Renal cortical epithelial cell (primary cell): ENCODE measurements at regions not wholly inside any gene's neighbourhood (a gene's known extent, or its start where the extent isn't known, plus 50 kb on each side); places are given as distances from the start of the nearest gene placed in this dataset.

Experiments
- DNase-seq: peaks from one replicate; pipeline ENCODE4 v3.0.0-alpha.2; 2011; ENCODE audit warnings: low read depth

DNA sequence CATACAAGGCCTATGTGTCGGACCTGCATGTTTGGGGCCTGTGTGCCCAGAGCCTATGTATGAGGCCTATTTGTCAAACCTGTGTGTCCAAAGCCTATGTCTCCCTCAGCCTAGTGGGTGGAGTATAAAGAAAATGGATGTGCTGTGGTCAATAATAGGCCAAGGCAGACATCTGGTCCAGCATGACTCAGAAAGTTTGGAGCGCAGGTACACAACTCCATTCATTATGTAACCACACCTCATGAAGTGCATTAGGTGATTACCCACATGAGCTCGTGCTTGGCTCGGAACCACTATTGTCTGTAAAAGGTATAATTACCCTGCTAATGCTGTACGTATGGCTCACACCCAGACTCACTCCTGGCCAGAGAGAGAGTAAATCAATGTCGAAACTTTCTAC, 302.4 kb upstream of the POU3F2 start:
- no peak for DNase-seq

DNA sequence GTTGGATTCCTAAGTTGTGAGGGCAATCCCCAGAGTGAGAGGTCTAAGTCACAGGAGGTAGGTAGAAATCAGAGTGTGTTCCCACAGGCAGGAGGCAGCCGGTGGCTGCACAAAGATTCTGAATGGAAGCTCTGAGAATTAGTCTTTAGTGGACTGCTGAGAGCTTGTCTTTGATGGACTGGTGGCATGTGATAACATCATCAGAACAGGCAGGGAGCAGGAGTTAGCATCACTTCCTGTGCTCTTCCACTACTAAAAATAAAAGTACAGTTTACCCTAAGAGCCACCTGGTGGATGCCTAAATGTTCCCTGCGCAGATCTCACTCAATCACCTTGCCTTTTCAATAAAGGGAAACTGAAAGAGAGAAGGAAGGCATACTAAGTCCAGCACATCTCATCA, 294.6 kb upstream of the POU3F2 start:
- DNase-seq, result no peak

DNA sequence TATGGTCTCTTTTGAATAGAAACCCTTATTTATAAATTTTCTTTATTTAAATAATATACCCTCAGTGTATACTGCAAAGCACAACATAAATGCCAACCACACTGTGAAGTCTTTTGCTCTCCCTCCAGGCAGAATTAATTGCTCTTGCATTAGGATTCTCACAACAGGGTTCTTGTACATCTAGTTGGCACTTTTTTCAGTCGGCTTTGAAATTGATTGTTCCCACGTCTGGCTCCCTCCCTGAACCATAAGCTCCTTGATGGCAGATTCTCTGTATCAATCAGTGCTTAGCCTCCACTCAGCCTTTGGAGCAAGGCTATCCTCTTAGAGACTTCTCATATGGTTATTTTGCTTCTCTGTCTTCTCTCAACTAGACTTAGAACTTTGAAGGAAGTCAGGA, 288.0 kb upstream of the POU3F2 start:
- no peak for DNase-seq

DNA sequence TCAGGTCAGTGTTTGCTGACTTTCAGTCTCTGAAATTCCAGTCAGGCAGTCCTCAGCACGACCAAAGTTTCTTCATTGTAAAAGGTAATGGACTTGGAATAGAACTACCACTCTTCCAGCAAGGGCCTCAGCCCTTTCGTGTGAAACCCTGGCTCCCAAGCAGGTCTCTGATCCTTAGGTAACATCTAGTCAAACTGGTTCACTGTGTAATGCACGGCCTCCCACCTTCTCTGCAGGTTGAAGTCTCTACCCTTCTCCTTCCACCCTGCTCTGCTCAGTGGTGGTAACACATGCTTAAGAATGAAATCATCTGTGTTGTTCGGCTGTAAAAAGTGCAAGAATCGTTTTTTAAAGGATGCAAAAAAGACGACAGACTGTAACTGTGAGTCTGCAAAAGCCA, 287.2 kb upstream of the POU3F2 start:
- DNase-seq, result no peak

DNA sequence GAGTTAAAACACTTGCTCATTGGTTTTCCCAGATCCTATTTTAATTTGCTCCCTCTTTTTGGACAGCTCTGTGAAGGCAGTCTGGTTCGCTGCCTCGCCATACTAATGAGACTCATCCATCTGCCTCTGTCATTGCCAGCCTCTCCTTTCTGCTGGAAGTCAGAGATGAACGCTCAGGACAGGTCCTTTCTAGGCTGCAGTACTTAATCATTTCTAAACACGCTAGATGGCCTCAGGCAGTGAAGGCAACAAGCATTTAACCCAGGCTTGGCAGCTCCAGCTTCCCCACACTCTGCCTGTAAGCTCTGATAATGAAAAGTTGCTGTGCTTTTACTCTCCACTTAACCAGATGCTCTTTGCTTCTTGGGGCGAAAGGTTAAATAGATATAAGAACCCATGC, 286.7 kb upstream of the POU3F2 start:
- no peak for DNase-seq

DNA sequence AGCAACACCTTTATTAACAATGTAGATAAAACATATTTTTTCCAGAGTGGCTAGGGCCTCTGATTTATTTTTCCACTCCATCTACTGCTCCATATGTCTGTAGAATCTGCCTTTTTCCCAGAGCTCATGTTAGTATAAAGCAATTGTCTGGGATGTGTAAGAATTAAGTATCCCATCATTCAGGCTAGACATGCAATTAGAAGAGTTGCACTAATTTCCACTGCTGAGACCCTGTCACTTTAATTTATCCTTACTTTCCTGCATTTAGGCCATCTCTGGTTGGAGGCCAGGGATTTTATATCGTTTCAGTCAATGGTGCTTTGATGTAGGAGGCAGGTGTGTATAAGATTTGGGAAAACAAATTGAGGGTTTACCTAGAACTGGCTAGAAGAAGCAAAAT, 286.1 kb upstream of the POU3F2 start:
- DNase-seq, result no peak

DNA sequence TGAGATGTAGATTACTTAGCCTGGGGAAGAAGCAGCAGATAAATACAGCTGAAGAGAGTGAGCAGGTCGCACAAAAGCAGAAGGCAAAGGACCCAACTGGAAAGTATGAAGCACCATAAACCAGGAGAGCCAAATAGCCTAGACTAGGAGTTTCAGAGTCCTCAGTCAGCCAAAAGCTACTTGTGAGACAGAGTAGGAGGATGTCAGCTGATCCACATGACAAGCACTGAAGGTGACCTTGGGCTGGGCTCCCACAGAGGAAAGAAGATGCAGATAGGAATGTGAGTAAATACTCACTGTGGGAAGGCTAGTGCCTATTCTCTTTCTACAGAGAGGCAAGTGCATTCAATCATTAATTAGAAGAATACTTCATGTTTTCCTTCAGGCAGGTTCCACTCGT, 274.0 kb upstream of the POU3F2 start:
- DNase-seq, result no peak

DNA sequence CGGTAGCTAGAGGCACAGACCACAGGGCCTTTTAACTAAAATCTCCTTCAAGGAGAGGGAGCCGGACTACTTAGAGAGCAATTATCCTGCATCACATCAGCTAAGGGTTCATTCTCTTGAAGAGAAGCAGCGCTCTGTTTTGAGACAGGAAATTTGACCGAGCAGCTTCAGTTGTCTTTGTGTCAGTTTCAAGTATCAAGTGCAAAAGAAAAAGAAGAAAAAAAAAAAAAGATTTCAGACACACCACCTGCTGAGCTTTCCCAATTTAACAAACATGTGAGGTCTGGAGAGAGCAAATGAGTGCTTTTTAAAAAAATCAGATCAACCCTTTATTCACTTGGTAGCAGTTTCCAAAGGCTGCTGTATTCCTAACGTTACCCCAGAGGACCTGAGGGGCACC, 273.5 kb upstream of the POU3F2 start:
- no peak for DNase-seq

DNA sequence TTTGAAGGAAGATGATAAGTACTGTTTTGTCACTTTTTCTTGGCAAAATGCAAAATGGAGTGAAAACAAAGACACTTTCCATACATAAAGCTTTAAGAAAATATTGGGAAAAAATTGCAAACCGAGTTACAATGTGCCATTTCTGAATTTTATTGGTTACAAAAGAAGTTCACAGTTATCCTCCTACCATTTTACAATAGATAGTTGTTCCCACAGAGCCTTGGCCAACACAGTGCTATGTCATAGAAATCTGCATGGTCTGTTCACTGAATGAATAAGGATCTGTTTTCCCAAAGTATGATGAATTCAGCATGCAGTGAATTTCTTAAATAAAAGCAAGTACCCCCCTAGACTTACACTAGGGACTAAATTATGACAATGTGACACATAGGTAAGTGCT, 268.2 kb upstream of the POU3F2 start:
- DNase-seq, result no peak

DNA sequence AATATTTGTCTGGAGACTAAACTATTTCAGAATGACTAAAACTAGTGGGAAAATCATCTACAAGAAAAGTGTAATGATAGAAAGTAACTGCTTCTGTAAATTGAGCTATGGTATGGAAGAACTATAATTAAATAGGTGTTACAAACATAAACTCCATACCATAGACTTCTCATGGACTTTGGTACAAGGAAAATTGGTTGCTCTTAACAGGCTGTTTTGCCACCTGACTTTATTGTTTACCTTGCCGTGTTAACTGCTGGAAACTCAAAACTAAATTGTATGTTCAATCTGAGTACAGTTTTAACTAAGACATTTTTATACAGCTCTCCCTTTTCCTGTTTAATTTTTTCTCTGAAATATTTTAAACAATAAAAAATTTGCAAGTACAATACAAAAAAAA, 261.8 kb upstream of the POU3F2 start:
- no peak for DNase-seq

DNA sequence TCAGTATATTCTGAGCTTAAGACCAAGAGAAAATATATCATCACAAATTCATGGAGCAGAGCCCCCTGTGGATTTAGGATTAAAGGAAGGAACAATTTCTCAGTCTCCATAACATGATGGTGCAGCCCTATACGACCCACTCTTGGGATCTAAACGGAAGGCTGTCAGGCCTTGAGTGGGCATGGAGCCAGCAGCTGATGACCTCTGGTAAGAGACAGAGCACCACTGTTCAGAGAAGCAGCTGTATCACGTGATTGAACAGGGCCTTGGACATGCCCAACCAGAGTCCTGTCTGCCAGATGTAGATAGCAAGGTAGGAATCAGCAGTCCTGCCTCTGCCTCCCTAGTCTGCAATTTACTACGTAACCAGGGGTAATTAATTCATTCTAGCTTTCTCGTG, 259.4 kb upstream of the POU3F2 start:
- no peak for DNase-seq

DNA sequence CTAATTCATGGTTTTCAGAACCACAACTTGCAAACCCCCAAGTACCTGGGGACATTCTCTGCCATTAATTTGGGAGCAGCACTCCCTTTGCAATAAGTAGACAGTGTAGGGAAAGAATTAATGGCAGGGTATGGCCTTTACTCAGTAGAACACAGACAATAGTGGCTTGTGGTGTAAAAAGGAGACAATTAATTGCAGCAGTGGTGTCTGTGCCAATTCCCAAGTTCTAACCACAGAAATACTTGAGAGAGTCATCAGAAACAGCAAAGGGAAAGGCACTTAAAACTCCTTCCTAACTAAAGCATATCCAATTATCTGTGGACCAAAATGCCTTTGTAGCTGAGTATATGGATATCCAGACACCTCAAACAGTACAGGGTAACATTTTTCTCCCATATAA, 257.6 kb upstream of the POU3F2 start:
- DNase-seq, result no peak

DNA sequence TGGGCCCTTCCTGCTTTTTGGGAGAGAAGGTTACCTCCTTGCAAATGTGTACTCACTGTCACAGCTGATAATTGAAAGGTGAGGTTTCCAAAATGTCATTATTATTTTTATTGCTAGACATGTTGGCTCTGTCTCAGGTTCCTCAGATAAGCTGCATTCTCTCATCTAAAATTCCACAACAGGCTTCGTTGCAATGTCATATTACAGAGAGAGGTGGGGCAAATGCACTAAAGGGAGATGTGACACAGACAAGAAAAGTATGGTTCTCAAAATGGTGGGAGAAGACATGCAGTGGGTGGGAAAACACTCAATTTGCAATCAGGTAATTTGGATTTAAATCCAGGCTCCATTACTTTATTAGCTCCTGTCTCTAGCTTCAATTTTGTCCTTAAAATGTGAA, 256.4 kb upstream of the POU3F2 start:
- no peak for DNase-seq

DNA sequence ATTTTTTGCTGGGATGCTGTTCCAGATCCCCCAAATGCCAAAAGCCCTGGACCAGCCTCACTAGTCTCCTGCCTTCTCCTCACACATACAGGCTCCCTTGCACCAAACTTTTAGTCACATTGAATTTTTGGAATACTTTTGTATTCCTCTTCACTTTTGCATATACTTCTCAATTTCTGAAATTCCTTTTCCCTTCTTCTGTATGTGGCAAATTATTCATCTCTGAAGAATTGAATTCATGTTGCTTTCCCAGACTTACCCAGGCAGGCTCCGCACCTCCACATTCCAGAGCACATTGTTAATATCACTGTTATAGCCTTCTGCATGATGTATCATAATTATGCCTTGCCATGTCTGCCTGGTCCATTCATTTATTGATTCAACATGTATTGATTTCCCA, 255.3 kb upstream of the POU3F2 start:
- DNase-seq, result no peak

DNA sequence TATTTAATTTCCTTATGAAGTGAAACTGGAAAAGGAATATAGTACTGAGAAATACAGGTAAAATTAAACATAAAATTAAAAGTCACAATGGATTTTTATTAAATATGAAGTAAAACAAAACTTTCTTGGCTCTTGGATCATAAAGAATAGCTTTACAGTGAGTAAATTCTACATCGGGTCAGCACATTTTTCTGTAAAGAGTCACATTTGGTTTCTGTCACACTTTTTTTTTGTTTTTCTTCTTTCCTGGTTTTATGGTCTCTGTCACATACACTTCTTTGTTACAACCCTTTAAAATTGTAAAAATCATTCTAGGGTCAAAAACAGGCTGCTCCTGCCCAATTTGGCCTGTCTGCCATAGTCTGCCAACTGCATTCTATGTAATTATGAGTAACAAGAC, 254.4 kb upstream of the POU3F2 start:
- DNase-seq, result no peak

DNA sequence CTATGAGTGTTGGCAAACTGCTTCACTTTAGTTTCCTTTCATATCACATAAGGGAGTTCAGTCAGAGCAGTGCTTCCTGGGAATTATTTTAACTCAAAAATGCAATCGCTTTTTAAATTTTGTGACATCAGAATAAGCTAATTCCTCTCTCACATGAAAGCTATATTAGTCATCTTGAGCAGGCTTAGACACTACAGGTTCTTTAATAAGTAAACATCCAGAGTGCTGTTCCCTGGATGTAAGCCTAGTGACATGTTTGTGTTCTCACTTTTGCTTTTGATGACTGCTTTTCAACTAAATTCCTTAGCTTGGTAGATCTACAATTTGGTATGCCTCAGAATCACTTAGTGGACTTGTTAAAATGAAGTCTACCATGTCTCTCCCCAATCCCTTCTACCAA, 252.7 kb upstream of the POU3F2 start:
- no peak for DNase-seq

DNA sequence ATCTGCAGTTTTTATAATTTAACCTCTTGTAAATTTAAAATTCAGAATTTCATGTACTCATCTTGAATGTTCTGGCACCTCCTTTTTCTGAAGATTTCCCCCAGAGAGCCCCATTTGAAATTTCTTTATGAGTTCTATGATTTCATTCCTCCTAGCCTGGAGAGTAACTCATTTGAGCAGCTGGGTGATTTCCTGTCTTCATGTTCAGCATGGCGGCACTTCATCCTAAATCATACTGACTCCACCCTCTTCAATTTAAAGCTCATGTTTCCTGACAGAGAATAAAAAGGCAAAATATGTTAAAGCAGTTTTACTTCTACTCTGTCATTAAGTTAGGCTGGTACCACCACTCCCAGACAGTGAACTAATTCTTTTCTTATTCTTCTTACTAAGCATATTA, 250.9 kb upstream of the POU3F2 start:
- DNase-seq, result no peak

DNA sequence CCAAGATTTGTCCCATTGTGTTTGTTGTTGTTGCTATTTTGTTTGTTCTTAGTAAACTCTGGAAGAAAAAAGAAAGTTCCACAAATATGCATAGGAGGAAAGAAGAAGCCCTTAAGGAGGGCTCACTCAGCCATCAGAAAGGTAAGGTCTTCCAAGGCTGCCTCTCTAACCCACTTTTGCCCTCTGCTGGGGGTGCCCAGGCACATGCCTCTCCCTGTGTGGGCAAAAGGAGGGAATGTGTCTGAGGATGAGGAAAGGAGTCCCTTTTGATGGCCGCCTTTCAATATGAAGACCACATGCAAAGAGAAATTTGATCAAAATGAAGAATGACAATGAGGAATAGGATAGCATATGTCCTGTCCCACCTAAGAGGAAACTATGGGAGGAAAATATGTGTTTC, 248.2 kb upstream of the POU3F2 start:
- DNase-seq, result no peak

DNA sequence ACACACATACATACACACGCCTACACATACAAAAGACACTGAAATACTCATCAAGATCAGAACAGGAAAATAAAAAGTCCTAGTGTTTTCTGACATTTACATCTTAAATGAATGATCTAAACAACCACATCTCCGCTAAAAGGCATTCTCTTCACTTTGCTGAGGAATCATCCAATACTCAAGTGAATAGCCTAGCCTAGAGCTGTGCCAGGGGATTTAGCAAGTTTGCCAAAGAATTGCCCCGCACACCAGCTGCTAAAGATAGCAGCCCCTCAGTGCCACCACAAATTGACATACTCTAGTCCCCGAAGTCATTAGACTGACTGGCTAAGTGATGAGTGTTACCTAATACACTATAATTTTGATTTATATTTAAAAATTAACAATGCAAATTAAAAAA, 246.8 kb upstream of the POU3F2 start:
- no peak for DNase-seq

DNA sequence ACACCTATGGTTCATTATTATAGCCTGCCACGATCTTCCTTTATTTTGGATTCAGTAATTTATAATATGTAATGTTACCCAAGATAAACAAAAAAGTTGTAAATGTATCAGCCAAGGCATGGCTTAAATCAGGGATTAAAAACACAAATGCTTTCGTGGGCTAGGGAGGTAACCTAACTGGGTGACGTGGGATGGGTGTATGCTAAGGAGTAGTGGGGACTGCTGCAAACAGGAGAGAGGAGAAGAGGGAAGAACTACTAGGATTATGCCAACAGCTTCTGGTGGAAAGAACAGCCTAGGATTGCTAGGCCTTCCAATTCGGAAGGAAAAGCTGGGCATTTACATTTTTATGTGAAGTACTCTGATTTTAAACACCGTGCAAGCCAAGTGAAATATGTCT, 244.8 kb upstream of the POU3F2 start:
- no peak for DNase-seq

DNA sequence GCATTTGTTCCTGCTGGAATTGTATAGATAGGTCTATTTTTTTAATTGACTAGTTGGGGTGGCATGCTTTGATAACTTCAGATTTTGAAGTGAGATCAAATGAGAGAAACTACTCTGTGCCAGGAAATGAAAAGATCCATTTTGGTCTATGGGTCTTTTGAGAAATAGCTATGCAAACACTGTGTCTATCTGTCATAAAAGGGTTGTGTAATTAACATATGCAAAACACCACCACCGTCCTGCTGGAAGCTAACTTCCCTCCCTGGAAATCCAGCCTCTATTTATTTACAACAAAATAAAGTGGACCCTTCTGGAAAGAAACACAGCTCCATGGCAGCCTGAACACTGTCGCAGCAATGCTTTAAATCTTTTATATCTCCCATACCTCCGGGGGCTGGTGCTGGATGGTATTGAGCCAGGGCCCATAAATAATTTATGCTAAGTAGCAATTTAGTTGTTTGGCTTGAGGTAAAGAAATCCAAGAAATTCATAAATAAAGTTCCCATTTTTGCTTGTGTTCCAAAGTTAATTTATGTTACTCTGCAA, 244.2 kb upstream of the POU3F2 start:
- no peak for DNase-seq

DNA sequence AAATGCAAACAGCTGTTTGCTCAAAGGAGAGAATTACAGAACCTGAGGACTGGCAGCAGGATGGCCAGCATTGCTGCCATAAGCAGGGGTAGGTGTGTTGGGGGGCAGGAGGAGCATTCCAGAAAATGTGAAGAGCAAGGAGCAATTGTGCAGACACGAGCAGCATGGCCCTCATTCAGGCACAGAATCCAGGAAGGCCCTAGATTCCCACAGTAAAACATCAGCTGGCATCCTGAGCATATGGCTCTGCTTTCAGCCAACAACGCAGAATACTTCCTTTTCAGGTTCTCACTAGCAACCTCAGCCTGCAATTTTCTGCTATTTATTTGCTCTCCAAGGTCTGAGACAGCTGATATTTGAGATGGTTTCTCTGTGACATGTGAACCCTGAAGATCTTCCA, 243.4 kb upstream of the POU3F2 start:
- no peak for DNase-seq

DNA sequence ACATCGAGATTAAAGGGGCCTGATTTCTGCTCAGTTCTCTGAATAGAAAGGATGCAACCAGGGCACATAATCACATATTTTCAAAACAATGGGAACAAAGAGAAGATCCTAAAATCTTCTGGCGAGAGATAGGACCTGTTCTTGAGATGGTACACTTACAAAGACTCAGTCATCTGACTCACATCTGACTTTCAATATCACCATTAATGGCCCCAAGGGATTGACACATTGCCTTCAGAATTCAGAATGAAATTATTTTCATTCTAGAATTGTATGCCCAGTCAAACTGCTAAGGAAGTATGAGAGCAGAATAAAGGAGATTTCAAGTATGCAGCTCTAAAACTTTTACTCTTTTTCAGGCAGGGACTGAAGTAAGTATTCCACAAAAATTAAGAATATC, 240.7 kb upstream of the POU3F2 start:
- DNase-seq, result no peak

DNA sequence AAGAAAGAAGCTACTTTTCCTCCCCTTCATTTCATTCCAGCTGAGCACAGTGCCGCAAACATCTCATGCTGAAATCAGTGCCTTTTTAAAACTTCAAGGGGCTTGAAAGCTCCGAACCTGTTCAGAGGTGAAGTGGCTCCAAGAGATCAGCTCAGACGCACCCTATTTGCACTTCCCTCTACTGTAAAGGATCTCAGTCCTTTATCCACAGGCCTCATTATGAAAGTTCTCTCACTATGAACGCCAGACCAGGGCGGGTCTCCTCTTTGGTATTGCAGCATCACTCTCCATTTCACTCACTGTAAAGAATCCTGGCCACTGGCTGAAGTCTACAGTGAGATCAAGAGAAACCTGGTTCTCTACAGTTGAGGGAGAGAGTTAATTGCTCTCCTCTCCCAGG, 232.7 kb upstream of the POU3F2 start:
- no peak for DNase-seq

DNA sequence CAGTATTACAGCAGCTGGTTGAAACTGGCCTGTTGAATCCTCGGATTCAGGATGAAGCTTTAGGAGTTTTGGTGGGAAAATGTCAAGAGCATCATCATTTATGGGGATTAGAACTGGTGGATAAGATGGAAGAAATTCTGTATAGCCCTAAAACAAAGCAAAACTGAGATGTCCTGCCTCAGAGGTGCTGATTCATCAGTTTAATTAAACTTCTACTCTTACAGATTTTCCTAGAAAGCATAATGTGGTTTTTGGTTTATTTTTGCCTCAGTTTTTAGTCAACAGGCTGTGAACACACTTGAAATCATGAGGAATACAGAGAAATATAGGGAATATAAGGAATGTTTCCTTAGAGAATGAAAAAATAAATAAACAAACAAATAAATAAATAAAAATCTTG, 228.7 kb upstream of the POU3F2 start:
- no peak for DNase-seq
